ENCODE measurements at regions not wholly inside any gene's neighbourhood (a gene's known extent, or its start where the extent isn't known, plus 50 kb on each side); places are given as distances from the start of the nearest gene placed in this dataset.
"Not testable (repeated sequence)": the region's sequence is repeated elsewhere in the genome, so short reads cannot be mapped to it uniquely, and the experiment has no call there.

DNA sequence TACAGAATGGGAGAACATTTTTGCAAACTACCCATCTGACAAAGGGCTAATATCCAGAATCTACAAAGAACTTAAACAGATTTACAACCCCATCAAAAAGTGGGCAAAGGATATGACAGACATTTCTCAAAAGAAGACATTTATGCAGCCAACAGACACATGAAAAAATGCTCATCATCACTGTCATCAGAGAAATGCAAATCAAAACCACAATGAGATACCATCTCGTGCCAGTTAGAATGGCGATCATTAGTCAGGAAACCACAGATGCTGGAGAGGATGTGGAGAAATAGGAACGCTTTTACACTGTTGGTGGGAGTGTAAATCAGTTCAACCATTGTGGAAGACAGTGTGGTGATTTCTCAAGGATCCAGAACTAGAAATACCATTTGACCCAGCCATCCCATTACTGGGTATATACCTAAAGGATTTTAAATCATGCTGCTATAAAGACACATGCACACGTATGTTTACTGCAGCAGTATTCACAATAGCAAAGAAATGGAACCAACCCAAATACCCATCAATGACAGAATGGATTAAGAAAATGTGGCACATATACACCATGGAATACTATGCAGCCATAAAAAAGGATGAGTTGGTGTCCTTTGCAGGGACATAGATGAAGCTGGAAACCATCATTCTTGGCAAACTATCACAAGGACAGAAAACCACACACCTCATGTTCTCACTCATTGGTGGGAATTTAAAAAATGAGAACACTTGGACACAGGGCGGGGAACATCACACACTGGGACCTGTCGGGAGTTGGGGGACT is 317.7 kb upstream of the THBS1 start:
- not testable (repeated sequence) for DNase-seq (ENCODE audit: low spot score)

GRCh38 chr15:39265261-39265660 is 315.6 kb upstream of the THBS1 start:
- DNase-seq (ENCODE audit: low spot score) = no peak

DNA sequence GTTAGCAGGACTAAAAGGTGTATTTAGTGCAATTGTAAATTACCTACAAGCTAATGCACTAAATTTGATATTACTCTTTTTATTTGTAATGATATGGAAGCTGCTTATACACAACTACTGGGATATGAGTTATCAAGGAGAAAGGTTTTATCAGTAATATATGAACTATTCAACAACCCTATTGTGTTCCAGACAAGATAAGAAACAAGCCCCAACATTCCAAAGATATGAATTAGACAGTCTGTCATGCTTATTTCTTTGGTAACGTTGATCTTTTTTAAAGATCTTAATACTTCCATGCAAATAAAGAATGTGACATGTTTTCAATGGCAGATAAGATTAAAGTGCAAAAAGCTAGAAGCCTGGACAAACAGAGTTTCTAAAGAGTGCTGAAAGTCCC is 314.0 kb upstream of the THBS1 start:
- DNase-seq (ENCODE audit: low spot score) = no peak

GRCh38 chr15:39267685-39268084 is 313.2 kb upstream of the THBS1 start:
- DNase-seq (ENCODE audit: low spot score) = no peak

- no peak for DNase-seq (ENCODE audit: low spot score)
Observed at GRCh38 chr15:39269352-39269751, 311.5 kb upstream of the THBS1 start.

- no peak for DNase-seq (ENCODE audit: low spot score)
Observed at GRCh38 chr15:39269821-39270220, 311.1 kb upstream of the THBS1 start.

DNA sequence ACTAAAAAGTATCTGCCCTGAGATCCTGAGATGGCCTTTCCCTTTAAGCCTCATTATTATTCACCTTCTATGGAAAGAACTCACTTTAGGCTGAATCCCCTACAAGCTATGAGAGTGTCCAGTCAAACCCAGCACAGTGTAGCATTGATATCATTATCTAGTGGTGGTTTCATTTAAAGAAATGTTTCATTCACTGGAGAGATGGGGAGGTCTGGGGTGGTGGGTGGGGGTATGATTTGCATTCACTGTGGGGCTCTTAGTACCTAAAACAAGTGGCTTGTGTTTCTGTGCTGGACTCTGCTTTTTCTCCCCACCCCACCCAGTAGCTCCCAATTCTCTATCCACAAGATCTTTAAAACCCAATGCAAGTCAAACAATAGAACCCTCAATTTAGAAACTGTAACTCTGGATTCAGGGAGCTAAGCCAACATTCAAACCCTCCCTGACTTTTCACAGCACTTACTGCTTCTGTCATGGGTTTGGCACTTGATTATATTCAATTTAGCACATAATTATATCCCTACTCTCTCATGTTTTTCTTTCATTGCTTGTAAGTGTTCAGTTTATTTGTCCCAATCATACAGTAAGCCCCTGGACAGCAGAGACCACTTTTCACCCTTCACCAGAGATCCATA is 310.5 kb upstream of the THBS1 start:
- DNase-seq (ENCODE audit: low spot score) = no peak

DNA sequence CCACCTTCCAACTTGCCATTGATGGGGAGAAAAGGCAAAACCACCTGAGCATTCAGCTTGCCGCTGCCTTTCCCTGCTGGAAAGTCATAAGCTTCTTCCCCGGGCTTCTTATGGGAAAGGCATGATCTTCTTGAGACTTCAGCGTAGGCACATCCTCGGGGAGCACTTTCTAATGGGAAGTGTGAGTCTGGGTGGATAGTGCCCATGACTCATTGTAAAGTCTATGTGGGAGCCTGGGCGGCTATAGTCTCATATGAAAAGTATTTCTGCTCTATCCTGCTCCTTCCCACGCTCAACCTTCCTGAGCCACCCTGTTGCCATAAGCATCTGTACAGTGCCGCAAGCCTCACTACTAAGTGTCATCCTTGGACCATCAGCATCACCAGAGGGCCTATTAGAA is 309.9 kb upstream of the THBS1 start:
- no peak for DNase-seq (ENCODE audit: low spot score)

- no peak for DNase-seq (ENCODE audit: low spot score)
Observed at GRCh38 chr15:39272901-39273300, 308.0 kb upstream of the THBS1 start.

- DNase-seq (ENCODE audit: low spot score) = no peak
Observed at GRCh38 chr15:39273717-39274411, 307.0 kb upstream of the THBS1 start.

DNA sequence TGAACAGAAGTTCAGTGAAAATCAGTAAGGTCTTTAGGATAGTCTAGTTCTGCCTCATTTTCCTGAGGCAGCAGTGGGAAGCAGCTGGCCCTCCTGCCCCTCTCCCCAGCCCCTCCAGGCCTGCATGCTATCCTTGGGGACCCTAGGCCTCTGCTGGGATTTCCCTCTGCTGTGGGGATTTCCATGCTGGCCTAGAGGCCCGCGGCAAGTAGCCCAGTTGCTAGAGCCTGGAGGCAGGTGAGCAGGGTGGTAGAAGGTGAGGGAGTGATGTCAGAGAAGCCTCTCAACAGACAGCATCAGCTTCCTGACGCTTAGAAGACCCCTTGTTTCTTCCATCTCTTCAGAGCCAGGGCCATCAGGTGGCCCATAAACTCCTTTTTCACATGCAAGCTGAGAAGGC is 305.8 kb upstream of the THBS1 start:
- no peak for DNase-seq (ENCODE audit: low spot score)

DNA sequence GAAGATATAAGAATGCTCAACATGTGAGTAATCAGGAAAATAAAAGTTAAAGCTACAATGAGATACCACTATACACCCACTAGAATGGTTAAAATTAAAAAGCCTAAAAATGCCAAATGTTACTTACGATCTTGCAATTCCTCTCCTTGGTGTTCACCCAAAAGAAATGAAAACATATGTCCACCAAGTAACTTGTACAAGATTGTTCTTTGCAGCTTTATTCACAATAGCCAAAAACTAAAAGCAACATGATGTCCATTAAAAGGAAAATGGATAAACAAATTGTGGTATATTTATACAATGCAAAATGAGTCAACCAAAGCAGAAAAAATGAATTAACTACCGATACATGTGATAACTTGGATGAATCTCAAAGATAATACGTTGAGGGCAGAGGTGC is 301.6 kb upstream of the THBS1 start:
- no peak for DNase-seq (ENCODE audit: low spot score)

DNA sequence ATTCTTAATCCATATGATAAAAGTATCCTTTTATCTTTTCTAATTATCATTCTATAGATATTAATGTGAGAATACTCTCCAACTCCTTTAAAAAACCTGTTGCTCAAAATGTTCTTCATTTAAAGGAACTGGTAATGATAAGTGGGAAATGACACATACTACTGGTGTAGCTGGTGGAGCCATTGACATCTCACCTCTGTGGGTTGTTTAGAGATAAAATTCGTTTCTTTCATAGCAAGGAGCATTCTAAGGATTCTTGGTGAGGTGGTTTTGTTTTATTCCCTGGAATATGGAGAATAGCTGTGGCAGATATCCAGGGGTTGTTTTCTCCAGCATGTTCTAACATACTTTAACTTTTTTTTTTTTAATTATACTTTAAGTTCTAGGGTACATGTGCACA is 299.8 kb upstream of the THBS1 start:
- DNase-seq (ENCODE audit: low spot score) = no peak

DNA sequence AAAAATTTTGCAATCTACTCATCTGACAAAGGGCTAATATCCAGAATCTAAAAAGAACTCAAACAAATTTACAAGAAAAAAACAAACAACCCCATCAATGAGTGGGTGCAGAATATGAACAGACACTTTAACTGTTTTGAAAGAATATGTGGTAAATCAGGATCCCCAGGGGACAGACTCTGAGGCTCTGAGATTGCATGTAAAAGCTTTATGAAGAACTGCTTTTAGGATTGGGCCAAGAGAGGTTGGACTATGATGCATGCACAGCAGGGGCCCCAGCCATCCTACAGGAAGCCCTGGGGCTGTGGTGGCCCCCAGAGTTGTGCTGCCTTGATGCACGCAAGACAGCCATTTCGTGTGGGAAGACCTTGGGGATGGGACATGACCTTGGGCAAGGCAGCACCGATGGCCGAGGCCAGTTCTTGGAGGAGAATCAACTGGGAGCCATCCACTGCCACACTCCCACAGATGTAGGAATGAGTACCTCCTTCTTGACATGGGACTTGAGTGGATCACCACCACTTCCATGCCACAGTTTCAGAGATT is 298.1 kb upstream of the THBS1 start:
- no peak for DNase-seq (ENCODE audit: low spot score)

DNA sequence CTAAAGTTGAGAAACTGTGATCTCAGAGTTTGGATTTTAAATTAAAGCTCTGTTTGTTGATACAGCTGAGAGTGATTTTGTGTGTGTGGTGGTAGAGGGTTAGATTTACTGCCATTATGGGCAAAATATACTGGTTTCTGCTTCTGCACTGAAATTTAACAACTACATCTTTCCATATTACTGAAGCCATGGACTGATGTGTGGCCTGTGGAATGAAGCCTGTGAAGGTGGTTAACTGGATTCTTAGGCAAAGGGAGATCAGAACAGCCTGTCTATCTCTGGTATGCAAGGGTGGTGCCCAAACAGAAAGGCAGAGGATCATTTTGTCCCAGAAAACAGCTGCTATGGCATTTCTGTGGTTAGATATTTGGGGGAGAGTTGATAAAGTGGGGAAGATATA is 297.3 kb upstream of the THBS1 start:
- no peak for DNase-seq (ENCODE audit: low spot score)

DNA sequence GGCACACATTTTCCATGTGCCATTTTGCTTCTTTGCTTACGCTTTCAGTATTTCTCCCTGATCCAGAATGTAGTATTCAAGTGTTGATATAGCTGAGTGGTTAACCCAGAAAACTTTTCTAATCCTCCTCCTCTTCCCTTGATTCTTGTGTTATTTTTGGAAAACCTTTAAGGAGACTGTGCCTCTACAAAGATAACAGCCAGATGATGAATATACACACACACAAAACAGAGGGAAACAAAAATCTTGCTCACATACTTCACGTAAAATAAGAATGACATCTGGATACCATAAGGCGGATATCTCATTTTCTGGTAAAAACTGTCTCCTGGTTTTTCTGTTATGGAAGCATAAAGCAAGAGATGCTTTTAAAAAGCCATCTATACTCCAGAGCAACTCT is 295.8 kb upstream of the THBS1 start:
- no peak for DNase-seq (ENCODE audit: low spot score)

DNA sequence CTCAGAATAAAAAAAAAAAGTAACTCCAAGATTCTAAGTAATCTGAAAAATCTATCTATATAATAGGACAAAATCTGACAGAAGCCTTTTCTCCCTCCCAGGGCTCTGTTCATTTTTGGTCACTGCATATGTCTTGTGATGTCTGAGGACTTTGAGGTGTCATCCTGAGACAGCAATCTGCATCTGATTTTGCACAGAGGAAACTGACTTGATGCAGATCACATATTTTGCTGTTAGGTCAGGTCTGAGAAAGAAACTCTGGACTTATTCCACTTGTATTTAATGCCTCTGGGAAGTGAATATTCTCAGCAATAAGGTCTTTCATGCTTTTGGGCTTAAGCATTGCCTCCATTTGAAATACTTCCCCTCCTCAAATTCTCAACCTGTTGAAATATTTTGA is 295.2 kb upstream of the THBS1 start:
- no peak for DNase-seq (ENCODE audit: low spot score)

DNA sequence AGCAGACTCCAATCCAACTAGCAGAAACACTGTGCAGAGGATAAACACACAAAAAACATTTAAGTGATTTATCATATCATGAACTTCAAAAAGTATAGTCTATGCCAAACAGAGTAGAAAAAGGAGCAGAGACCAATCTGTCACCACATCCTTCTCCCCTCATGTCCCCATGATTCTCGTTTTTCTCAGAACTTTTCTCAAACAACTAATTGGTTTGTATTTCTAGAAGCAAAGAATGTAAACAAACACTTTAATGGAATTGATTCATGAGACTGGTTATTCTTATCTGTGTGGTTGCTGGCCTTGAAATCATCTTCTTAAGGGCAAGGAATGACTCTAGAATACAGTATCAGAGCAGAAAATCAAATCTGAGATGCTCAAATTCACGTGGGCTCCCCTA is 294.2 kb upstream of the THBS1 start:
- no peak for DNase-seq (ENCODE audit: low spot score)

- DNase-seq (ENCODE audit: low spot score) = no peak
Observed at GRCh38 chr15:39287322-39288195, 293.3 kb upstream of the THBS1 start.

DNA sequence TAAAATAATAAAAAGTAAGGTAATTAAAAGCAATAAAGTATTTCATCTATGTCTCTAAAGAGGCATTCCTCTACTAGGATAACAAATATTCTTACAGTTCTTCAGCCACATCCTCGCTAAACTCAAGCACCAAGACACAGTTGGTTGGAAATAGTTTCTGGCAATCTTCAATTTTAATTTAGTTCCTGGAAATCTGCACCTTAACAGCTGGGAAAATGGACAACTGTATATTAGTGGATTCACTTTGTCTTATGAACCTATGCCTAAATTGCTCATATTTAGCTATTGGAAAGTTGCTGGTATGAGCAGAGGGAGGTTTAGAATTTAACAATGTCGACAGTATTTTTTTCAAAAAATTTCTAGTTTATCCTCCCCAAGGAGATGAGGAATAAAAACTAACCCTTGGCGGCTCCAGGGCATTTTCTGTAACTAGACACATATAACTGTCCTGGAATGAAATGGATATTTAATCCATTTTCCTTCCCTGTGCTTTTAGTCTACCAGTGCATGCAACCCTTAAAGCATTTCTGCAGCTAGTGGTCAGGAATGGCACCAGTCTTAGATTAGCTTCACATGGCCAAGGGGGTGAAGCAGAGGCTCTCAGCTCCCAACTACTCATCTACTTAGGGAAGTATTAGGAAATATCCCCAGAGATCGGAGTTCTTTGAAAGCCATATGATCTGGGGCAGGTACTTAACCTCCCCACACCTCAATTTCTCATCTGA is 290.0 kb upstream of the THBS1 start:
- DNase-seq (ENCODE audit: low spot score) = no peak

GRCh38 chr15:39291690-39292089 is 289.2 kb upstream of the THBS1 start:
- no peak for DNase-seq (ENCODE audit: low spot score)
